Activated CD8-positive, alpha-beta T cell treated with anti-CD3 and anti-CD28 coated beads, Interleukin-2, amount 10 ng/mL, durations not matched to agents 7 days and 5 days (primary cell): ENCODE measurements at regions not wholly inside any gene's neighbourhood (a gene's known extent, or its start where the extent isn't known, plus 50 kb on each side); places are given as distances from the start of the nearest gene placed in this dataset.
"Not testable (repeated sequence)": the region's sequence is repeated elsewhere in the genome, so short reads cannot be mapped to it uniquely, and the experiment has no call there.

Experiments
- ATAC-seq: fragments of 150-1000 bp; cut with Tn5 transposase; one replicate; pipeline ENCODE4 v1.10.0; 2021; ENCODE audit warnings: moderate library complexity
- CTCF ChIA-PET: fragments of 350-600 bp; sonication (Branson Sonifier 250); formaldehyde crosslinking; loops from one replicate; lab custom pipeline; 2021; ENCODE audit warnings: antibody characterized with exemption; lab: Charles Lee
- POLR2A ChIA-PET: fragments of 350-600 bp; sonication (Branson Sonifier 250); formaldehyde crosslinking; loops from one replicate; lab custom pipeline; 2021; ENCODE audit warnings: antibody characterized with exemption; lab: Charles Lee
- DNase-seq: peaks from one replicate; pipeline ENCODE4 v3.0.0-alpha.2; 2020
- H3K27ac Mint-ChIP-seq: one replicate; pipeline ENCODE4 v1.8.0; 2021; ENCODE audit warnings: mild to moderate bottlenecking, mixed read lengths
- H3K27me3 Mint-ChIP-seq: one replicate; pipeline ENCODE4 v1.8.0; 2021; ENCODE audit warnings: low read depth, mixed read lengths
- H3K36me3 Mint-ChIP-seq: one replicate; pipeline ENCODE4 v1.8.0; 2021; ENCODE audit warnings: low read depth, mixed read lengths
- H3K4me1 Mint-ChIP-seq: one replicate; pipeline ENCODE4 v1.8.0; 2021; ENCODE audit warnings: low read depth, mixed read lengths
- H3K4me3 Mint-ChIP-seq: one replicate; pipeline ENCODE4 v1.8.0; 2021; ENCODE audit warnings: mild to moderate bottlenecking, mixed read lengths
- H3K9me3 Mint-ChIP-seq: one replicate; pipeline ENCODE4 v1.8.0; 2022; ENCODE audit warnings: mixed read lengths; ENCODE audit not compliant: insufficient read depth

DNA sequence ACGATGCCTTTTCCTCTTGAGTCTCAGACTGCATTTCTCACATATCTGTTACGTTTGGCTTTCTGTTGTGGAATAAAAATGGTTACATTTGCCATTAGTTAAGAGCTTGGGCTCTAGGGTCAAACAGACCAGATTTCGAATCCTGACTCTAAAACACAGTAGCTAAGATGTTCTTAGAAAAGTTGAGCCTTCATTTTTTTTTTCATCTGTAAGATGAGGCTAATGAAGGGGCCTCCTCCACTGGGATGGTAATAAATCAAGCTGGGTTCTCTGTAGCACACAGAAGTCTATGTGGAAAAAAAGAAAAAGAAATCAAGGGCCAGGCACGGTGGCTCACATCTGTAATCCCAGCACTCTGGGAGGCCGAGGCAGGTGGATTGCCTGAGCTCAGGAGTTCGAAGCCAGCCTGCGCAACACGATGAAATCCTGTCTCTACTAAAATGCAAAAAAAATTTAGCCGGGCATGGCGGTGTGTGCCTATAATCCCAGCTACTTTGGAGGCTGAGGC lies 49.9 kb upstream of the CAPRIN1 start:
- Mint-ChIP-seq H3K4me1 (peaks cover 10% of the 10 kb centered on the region), H3K27me3 (peaks cover 45% of the 10 kb centered on the region), H3K27ac (no peak overlapping the region), H3K36me3 (no peaks in the 10 kb centered on the region), H3K4me3 (no peak overlapping the region), H3K9me3 (no peaks in the 10 kb centered on the region)
- ATAC-seq (no peak), DNase-seq (no peak)
- CTCF ChIA-PET: interaction anchor here (0.6 to 2.4 kb wide), 3 partner anchors 14 to 173 kb away, joined by 3 to 9 read pairs (median 4); no protein-coding TSS in a partner anchor
- POLR2A ChIA-PET: no interaction called here

DNA sequence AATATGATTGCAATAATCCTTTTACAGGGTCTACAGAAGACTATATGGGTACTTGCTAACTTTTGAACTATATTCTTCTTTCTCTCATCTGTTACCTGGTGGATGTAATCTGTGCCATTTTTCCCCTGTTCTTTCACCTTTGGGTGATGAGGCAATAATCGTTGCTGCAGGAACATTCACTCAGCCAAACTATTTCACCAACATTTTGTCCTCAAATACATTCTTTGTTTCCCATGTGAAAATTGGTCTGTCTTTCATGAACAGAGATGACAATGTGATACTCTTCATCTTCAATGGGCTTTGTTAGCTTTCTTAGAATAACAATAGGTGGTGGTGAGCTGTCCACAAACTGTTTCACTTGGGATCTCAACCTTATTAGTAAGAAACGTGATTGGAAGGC lies 52.1 kb upstream of the CAPRIN1 start:
- CTCF ChIA-PET: interaction anchor here (1.4 kb wide), 1 partner anchor 12 kb away, joined by 6 read pairs; no protein-coding TSS in a partner anchor

DNA sequence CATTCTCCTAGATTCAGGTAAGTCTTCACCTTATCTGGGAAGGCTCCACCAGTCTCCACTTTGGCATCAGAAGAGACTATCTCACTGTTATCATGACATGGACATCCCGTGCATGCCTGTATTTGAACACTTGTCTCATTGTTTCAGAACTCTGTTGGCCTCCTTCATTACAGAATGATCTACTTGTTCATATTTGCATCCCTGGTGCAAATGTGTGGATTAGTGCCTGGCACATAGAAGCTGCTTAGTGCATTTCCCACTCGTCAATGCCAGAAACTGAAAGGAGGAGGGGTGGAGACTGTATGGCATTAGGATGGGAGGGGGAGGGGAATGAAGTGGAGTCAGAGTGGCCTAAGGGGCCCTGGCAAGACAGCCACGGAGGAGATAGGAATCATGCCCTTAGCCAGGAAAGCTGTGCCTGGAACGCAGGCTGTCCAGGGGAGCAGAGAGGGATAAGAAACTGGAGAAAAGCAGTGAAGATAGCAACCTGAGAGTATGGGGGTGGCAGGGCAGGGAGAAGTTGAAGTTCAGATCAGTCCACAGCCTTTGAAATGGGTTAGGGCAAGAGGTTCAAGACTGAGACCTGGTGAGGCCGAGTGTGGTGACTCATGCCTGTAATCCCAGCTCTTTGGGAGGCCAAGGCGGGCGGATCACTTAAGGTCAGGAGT lies 53.8 kb upstream of the CAPRIN1 start:
- H3K36me3 Mint-ChIP-seq: no peaks in the 10 kb centered on the region
- ChIA-PET POLR2A (interaction anchor here (1.3 kb wide), 1 partner anchor 108 kb away, joined by 4 read pairs; no protein-coding TSS in a partner anchor), CTCF (interaction anchor here (0.7 to 2.7 kb wide), 27 partner anchors 8 to 495 kb away, joined by 3 to 13 read pairs (median 4); partner anchors contain the start of gene ABTB2)
- no peak overlapping the region for H3K27ac Mint-ChIP-seq
- no peaks in the 10 kb centered on the region for H3K9me3 Mint-ChIP-seq
- no peak overlapping the region for H3K4me3 Mint-ChIP-seq
- ATAC-seq (no peak), DNase-seq (no peak)
- peaks cover 26% of the 10 kb centered on the region for H3K27me3 Mint-ChIP-seq
- H3K4me1 Mint-ChIP-seq: peaks cover 10% of the 10 kb centered on the region

More for the DNA sequence above, 52.1 kb upstream of the CAPRIN1 start:
- POLR2A ChIA-PET: no interaction called here
- DNase-seq (no peak), ATAC-seq (no peak)
- no peaks in the 10 kb centered on the region for H3K36me3 Mint-ChIP-seq
- no peaks in the 10 kb centered on the region for H3K9me3 Mint-ChIP-seq
- peaks cover 29% of the 10 kb centered on the region for H3K27me3 Mint-ChIP-seq
- no peak overlapping the region for H3K27ac Mint-ChIP-seq
- peaks cover 10% of the 10 kb centered on the region for H3K4me1 Mint-ChIP-seq
- no peak overlapping the region for H3K4me3 Mint-ChIP-seq

DNA sequence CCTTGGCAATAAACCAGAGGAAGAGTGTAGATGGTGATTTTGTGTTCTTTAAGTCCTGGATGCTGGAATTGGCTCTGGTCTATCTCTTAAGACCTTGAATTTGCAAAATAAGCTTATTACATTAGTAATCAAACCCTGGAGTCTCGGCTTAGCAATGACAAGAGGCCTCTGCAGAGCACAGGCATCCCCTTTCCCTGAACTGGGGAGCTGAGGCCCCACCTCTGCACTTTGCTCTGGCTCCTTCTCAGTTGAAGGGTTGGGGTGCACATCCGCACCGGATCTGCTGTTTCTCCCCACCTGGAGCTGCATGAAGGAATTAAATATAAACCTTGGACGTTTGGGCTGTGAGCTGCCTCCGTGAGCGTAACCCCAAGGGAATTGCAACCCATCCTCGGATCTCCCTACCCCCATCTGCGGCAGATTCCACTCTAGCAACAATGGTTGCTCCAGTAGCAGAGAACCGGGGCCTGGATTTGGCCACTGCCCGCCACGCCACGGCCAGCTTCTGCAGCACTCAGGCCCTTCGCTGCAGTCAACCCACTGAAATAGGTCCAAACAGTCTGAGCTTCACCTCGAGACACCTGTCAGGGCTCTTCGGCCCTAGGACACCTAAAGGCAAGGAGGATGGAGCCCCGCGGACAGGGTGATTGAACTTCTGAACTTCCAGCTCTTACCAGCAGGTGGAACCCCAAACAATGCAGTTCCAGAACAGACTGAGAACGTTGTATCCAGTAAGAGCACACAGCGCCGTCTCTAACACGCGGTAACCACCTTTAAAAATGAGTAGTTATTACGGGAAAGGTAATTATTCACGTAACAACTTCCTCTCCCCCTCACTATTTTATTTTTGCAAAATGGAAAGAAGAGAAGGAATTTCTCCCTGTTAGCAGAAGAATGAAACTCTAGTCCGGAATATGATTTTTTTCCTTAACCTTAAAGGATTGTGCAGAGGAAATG lies 54.8 kb upstream of the CAPRIN1 start:
- ChIA-PET CTCF (interaction anchor here (0.9 to 2.7 kb wide), 32 partner anchors 9 to 495 kb away, joined by 3 to 13 read pairs (median 4); partner anchors contain the start of genes ABTB2 and CAPRIN1), POLR2A (interaction anchor here (1.3 kb wide), 1 partner anchor 109 kb away, joined by 4 read pairs; no protein-coding TSS in a partner anchor)
- DNase-seq (peak; percentile 85), ATAC-seq (peak; percentile 98)
- Mint-ChIP-seq H3K27ac (no peak overlapping the region), H3K9me3 (no peaks in the 10 kb centered on the region), H3K4me1 (peaks cover 13% of the 10 kb centered on the region), H3K27me3 (peaks cover 23% of the 10 kb centered on the region), H3K4me3 (no peak overlapping the region), H3K36me3 (no peaks in the 10 kb centered on the region)

DNA sequence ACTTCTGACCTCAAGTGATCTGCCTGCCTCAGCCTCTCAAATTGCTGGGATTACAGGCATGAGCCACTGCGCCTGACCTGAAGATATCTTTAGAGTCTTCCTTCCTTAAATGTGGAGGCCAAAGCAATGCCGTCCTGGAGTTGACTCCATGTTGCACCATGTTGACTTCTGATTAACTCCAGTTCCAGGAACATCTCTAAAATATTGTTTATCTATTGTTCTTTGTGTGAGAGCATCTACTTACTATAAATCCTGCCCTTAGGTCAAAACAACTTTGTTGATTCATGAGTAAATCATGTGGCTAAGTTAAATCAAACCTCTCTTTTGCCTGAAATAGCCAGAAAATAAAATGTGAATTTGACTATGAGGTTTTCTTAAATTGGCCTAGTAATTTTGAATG lies 56.6 kb upstream of the CAPRIN1 start:
- DNase-seq (no peak), ATAC-seq (no peak)
- Mint-ChIP-seq H3K27me3 (peaks cover 21% of the 10 kb centered on the region), H3K4me3 (no peak overlapping the region), H3K9me3 (no peaks in the 10 kb centered on the region), H3K27ac (no peak overlapping the region), H3K36me3 (no peaks in the 10 kb centered on the region), H3K4me1 (peaks cover 23% of the 10 kb centered on the region)
- ChIA-PET CTCF (no interaction called here), POLR2A (no interaction called here)

DNA sequence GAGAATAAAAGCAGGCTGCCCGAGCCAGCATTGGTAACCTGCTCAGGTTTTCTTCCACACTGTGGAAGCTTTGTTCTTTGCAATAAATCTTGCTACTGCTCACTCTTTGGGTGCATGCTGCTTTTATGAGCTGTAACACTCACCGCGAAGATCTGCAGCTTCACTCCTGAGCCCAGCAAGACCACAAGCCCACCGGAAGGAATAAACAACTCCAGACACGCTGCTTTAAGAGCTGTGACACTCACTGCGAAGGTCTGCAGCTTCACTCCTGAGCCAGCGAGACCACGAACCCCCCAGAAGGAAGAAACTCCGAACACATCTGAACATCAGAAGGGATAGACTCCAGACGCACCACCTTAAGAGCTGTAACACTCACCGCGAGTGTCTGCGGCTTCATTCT lies 60.4 kb upstream of the CAPRIN1 start:
- ATAC-seq, H3K36me3 Mint-ChIP-seq, H3K9me3 Mint-ChIP-seq, H3K27me3 Mint-ChIP-seq, POLR2A ChIA-PET: not testable (repeated sequence)
- CTCF ChIA-PET: interaction anchor here (1.2 to 2.1 kb wide), 3 partner anchors 129 to 366 kb away, joined by 3 to 7 read pairs (median 4); partner anchors contain the start of gene ABTB2
- Mint-ChIP-seq H3K4me3 (peak overlapping the region; percentile 50), H3K4me1 (peaks cover 13% of the 10 kb centered on the region), H3K27ac (peak overlapping the region; percentile 66)
- peak; percentile 35 for DNase-seq

DNA sequence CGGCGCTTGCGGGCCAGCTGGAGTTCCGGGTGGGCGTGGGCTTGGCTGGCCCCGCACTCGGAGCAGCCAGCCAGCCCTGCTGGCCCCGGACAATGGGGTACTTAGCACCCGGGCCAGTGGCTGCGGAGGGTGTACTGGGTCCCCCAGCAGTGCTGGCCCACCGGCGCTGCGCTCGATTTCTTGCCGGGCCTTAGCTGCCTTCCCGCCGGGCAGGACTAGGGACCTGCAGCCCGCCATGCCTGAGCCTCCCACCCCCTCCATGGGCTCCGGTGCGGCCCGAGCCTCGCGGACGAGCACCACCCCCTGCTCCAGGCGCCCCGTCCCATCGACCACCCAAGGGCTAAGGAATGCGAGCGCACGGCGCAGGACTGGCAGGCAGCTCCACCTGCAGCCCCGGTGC lies 61.4 kb upstream of the CAPRIN1 start:
- POLR2A ChIA-PET, ATAC-seq, H3K4me3 Mint-ChIP-seq, H3K36me3 Mint-ChIP-seq, H3K27ac Mint-ChIP-seq, H3K9me3 Mint-ChIP-seq, H3K27me3 Mint-ChIP-seq, DNase-seq: not testable (repeated sequence)
- CTCF ChIA-PET: interaction anchor here (1.4 to 3.9 kb wide), 2 partner anchors 128 to 131 kb away, joined by 3 to 45 read pairs; no protein-coding TSS in a partner anchor
- H3K4me1 Mint-ChIP-seq: peaks cover 13% of the 10 kb centered on the region

DNA sequence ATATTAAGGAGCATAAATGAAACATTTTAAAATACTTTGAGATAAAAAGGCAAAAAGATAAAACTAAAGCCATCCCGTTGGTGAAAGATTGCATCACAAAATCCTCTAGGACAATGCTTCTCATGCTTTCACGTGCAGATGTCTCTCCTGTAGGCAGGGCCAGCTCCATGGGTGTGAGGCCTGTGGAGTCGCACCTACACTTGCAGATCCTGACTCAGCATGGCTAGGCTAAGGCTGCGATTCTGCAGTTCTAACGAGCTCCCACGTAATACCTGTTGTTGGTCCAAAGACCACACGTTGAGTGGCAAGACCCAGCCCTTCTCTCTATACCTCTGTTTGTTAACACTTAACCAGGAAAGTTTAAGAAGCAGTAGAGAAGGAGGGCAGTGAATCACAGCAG lies 62.1 kb upstream of the CAPRIN1 start:
- ChIA-PET POLR2A (no interaction called here), CTCF (interaction anchor here (3.1 to 3.9 kb wide), 2 partner anchors 12 to 131 kb away, joined by 37 to 45 read pairs; no protein-coding TSS in a partner anchor)
- Mint-ChIP-seq H3K36me3 (no peaks in the 10 kb centered on the region), H3K4me3 (no peak overlapping the region), H3K27me3 (peaks cover 3% of the 10 kb centered on the region), H3K4me1 (peaks cover 13% of the 10 kb centered on the region), H3K27ac (no peak overlapping the region), H3K9me3 (no peaks in the 10 kb centered on the region)
- DNase-seq: no peak
- no peak for ATAC-seq

DNA sequence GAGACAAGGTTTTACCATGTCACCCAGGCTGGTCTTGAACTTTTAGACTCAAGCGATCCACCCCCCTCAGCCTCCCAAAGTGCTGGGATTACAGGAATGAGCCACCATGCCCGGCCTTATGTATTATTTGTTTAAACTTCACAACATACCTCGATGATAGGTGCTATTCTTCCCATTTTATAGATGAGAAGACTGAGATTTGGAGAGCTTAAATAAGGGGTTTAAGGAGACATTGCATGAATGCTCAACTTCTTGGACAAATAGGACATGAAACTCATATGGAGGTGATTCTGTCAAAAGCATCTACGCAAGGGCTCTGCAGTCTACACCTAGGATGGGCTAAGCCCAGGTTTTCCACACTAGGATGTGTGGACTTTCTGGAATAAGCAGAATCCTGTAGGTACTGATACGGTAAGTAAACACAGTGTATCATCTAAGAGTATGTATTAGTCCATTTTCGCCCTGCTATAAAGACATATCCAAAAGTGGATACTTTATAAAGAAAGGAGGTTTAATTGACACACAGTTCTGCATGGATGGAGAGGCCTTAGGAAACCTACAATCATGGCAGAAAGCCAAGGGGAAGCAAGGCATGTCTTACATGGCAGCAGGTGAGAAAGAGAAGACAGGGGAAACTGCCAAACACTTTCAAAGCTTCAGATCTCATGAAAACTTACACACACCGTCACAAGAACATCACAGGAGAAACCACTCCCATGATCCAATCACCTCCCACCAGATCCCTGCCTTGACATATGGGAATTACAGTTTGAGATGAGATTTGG lies 62.8 kb upstream of the CAPRIN1 start:
- ChIA-PET CTCF (interaction anchor here (0.6 to 3.9 kb wide), 30 partner anchors 8 to 451 kb away, joined by 3 to 45 read pairs (median 5); no protein-coding TSS in a partner anchor), POLR2A (no interaction called here)
- DNase-seq (no peak), ATAC-seq (no peak)
- Mint-ChIP-seq H3K36me3 (no peaks in the 10 kb centered on the region), H3K27me3 (peaks cover 3% of the 10 kb centered on the region), H3K4me3 (no peak overlapping the region), H3K9me3 (no peaks in the 10 kb centered on the region), H3K4me1 (peaks cover 13% of the 10 kb centered on the region), H3K27ac (no peak overlapping the region)

DNA sequence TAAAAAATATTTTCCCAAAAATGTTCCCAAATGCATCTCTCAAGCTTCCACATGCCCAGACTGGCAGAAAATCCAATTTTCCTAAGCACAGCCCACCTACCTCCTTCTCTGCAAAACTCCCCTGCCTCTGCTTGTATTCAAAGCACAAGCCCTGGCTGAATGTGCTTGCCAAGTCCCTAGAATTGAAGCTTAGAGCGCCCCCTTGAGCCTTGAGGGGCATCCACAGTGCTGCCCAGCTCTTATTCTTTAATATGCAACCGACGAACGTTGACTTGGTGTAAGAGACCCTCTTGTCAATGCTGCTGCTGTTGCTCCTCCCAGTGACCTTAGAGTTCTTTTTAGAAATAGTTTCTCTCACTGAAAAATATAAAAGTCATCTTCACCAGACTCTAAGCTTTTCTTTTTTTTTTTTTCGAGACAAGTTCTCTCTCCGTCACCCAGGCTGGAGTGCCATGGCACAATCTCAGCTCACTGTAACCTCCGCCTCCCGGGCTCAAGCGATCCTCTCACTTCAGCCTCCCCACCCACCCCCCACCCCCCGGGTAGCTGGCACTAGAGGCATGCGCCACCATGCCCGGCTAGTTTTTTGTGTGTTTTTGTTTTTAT lies 63.5 kb upstream of the CAPRIN1 start:
- DNase-seq (peak; percentile 87), ATAC-seq (peak; percentile 90)
- Mint-ChIP-seq H3K27ac (no peak overlapping the region), H3K9me3 (no peaks in the 10 kb centered on the region), H3K27me3 (peaks cover 3% of the 10 kb centered on the region), H3K4me3 (no peak overlapping the region), H3K36me3 (no peaks in the 10 kb centered on the region), H3K4me1 (peaks cover 13% of the 10 kb centered on the region)
- CTCF ChIA-PET: interaction anchor here (0.6 to 3.9 kb wide), 38 partner anchors 9 to 477 kb away, joined by 3 to 45 read pairs (median 4); no protein-coding TSS in a partner anchor
- POLR2A ChIA-PET: no interaction called here
